ENCODE measurements at regions not wholly inside any gene's neighbourhood (a gene's known extent, or its start where the extent isn't known, plus 50 kb on each side); places are given as distances from the start of the nearest gene placed in this dataset.

DNA sequence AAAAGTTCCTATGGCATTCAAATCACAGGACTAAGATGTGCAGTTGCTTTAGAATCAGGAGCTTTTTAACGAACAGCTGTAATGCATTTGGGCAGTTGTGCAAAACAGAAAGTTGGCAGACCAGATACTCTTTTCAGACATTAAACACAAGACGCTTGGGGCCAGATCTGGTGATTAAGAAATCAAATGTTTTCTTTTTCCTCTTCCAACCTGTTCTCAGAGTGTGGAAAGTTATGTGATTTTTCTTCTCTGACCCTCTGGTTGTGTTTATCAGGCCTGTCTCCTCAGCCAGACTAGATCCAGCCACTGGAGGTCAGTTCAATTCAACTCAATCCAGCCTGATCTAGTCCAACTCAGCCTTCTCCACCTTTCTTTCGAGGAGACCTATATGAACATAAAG, 298.5 kb upstream of the PCSK5 start:
- TF ChIP-seq JUNB (IDR thresholded peaks at IDR 0.05; ENCODE audit: unreplicated experiment) (no peak), EZH2 (IDR thresholded peaks at IDR 0.05; ENCODE audit: low read depth, unreplicated experiment) (no peak), EZH2phosphoT487 (IDR thresholded peaks at IDR 0.05; ENCODE audit: unreplicated experiment) (no peak), POLR2AphosphoS5 (IDR thresholded peaks at IDR 0.05; ENCODE audit: low read depth) (no peak), STAT1 (IDR thresholded peaks at IDR 0.05; ENCODE audit: unreplicated experiment) (no peak), CREB1 (CRISPR knock-in tag; IDR thresholded peaks at IDR 0.05; ENCODE audit: low read depth) (no peak), ZNF331 (CRISPR knock-in tag; IDR thresholded peaks at IDR 0.05; ENCODE audit: low read depth) (no peak), NANOG (IDR thresholded peaks at IDR 0.05; ENCODE audit: borderline replicate concordance) (no peak), ZNF114 (CRISPR knock-in tag; IDR thresholded peaks at IDR 0.05) (no peak), ETS1 (IDR thresholded peaks at IDR 0.05) (no peak), ZNF462 (CRISPR knock-in tag; IDR thresholded peaks at IDR 0.05) (no peak)
- TF ChIP-seq, protein P1, sequence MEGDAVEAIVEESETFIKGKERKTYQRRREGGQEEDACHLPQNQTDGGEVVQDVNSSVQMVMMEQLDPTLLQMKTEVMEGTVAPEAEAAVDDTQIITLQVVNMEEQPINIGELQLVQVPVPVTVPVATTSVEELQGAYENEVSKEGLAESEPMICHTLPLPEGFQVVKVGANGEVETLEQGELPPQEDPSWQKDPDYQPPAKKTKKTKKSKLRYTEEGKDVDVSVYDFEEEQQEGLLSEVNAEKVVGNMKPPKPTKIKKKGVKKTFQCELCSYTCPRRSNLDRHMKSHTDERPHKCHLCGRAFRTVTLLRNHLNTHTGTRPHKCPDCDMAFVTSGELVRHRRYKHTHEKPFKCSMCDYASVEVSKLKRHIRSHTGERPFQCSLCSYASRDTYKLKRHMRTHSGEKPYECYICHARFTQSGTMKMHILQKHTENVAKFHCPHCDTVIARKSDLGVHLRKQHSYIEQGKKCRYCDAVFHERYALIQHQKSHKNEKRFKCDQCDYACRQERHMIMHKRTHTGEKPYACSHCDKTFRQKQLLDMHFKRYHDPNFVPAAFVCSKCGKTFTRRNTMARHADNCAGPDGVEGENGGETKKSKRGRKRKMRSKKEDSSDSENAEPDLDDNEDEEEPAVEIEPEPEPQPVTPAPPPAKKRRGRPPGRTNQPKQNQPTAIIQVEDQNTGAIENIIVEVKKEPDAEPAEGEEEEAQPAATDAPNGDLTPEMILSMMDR (conservative IDR thresholded peaks at IDR 0.05; ENCODE audit: low read depth in 2 of 2) = no peak
- TF ChIP-seq, protein P2, sequence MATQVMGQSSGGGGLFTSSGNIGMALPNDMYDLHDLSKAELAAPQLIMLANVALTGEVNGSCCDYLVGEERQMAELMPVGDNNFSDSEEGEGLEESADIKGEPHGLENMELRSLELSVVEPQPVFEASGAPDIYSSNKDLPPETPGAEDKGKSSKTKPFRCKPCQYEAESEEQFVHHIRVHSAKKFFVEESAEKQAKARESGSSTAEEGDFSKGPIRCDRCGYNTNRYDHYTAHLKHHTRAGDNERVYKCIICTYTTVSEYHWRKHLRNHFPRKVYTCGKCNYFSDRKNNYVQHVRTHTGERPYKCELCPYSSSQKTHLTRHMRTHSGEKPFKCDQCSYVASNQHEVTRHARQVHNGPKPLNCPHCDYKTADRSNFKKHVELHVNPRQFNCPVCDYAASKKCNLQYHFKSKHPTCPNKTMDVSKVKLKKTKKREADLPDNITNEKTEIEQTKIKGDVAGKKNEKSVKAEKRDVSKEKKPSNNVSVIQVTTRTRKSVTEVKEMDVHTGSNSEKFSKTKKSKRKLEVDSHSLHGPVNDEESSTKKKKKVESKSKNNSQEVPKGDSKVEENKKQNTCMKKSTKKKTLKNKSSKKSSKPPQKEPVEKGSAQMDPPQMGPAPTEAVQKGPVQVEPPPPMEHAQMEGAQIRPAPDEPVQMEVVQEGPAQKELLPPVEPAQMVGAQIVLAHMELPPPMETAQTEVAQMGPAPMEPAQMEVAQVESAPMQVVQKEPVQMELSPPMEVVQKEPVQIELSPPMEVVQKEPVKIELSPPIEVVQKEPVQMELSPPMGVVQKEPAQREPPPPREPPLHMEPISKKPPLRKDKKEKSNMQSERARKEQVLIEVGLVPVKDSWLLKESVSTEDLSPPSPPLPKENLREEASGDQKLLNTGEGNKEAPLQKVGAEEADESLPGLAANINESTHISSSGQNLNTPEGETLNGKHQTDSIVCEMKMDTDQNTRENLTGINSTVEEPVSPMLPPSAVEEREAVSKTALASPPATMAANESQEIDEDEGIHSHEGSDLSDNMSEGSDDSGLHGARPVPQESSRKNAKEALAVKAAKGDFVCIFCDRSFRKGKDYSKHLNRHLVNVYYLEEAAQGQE (IDR thresholded peaks at IDR 0.05; ENCODE audit: unreplicated experiment) = no peak
